Testis (tissue), 2 donors: ENCODE measurements at regions not wholly inside any gene's neighbourhood (a gene's known extent, or its start where the extent isn't known, plus 50 kb on each side); places are given as distances from the start of the nearest gene placed in this dataset.
"Not testable (repeated sequence)": the region's sequence is repeated elsewhere in the genome, so short reads cannot be mapped to it uniquely, and the experiment has no call there.

Experiments used
- DNase-seq: peaks from one replicate; pipeline ENCODE4 v3.0.0-alpha.2; 2019
- H3K27ac ChIP-seq, 2 donors: fragments of 200-600 bp; sonication (generic); one replicate each; pipeline ENCODE4 v1.5.1; 2019
- H3K27me3 ChIP-seq: fragments of 200-600 bp; sonication (generic); one replicate; pipeline ENCODE4 v1.5.1; 2019
- H3K36me3 ChIP-seq: fragments of 200-600 bp; sonication (generic); one replicate; pipeline ENCODE4 v1.5.1; 2017; ENCODE audit warnings: low read depth; ENCODE audit errors: missing control alignments
- H3K4me1 ChIP-seq: fragments of 200-600 bp; sonication (generic); one replicate; pipeline ENCODE4 v1.5.1; 2019
- H3K4me3 ChIP-seq, 2 donors: fragments of 200-600 bp; sonication (generic); one replicate each; pipeline ENCODE4 v1.5.1; 2017 to 2019
- H3K9me3 ChIP-seq: fragments of 200-600 bp; sonication (generic); one replicate; pipeline ENCODE4 v1.5.1; 2017
- CTCF ChIP-seq, 3 experiments: fragments of 450-650 bp in 2 of 3; fragments of 200-600 bp in 1 of 3; sonication (generic) in 1 of 3; IDR thresholded peaks; one replicate each; pipeline ENCODE4 v1.5.1; 2016 to 2019; ENCODE audit warnings: antibody characterized with exemption in 3 of 3, mild to moderate bottlenecking in 2 of 3, moderate library complexity in 1 of 3
- POLR2A ChIP-seq: fragments of 450-650 bp; IDR thresholded peaks from one replicate; pipeline ENCODE4 v1.6.1; 2017; ENCODE audit warnings: antibody characterized with exemption, mild to moderate bottlenecking, moderate library complexity
- WGBS, 2 donors: methylation state at CpG; one replicate each; pipeline ENCODE4 v1.1.5; 2018; 5-methylcytosine and 5-hydroxymethylcytosine counted together
- intact Hi-C: fragments of 100-400 bp; cut with DNase I; formaldehyde crosslinking; loops from one replicate; pipeline ENCODE4 v1.15.1; 2023; ENCODE audit warnings: low total_unique reads

GRCh38 chr7:115319541-115319940 lies 397.6 kb downstream of the MDFIC start:
- Histone ChIP-seq H3K4me3 (no peak overlapping the region), H3K36me3 (no peaks in the 10 kb centered on the region), H3K9me3 (no peaks in the 10 kb centered on the region), H3K27me3 (no peaks in the 10 kb centered on the region), H3K4me1 (no peaks in the 10 kb centered on the region), H3K27ac (no peak overlapping the region)
- WGBS, 2 donors, result 62 to 86% methylated on average over 2 of the region's 2 CpGs
- TF ChIP-seq POLR2A (no peak), CTCF (IDR thresholded peaks at IDR 0.05) (no peak)
- DNase-seq, result no peak
- intact Hi-C loops, result no loop called here

- WGBS, 2 donors, result 82 to 95% methylated on average over 2 of the region's 2 CpGs
- H3K27ac ChIP-seq, intact Hi-C loops: not testable (repeated sequence)
These were observed 388.4 kb downstream of the MDFIC start for GRCh38 chr7:115310316-115310715.

GRCh38 chr7:115306586-115306985 lies 384.7 kb downstream of the MDFIC start:
- H3K27me3 ChIP-seq, result no peaks in the 10 kb centered on the region
- no peak overlapping the region for H3K27ac ChIP-seq
- no peaks in the 10 kb centered on the region for H3K36me3 ChIP-seq
- H3K9me3 ChIP-seq, result no peaks in the 10 kb centered on the region
- intact Hi-C loops, result no loop called here
- no peak overlapping the region for H3K4me3 ChIP-seq
- WGBS, 2 donors, result 54 to 56% methylated on average over 2 of the region's 2 CpGs
- DNase-seq, result no peak
- no peaks in the 10 kb centered on the region for H3K4me1 ChIP-seq
- TF ChIP-seq CTCF (IDR thresholded peaks at IDR 0.05) (no peak), POLR2A (no peak)

More at GRCh38 chr7:115310316-115310715, 388.4 kb downstream of the MDFIC start:
- not testable (repeated sequence) for H3K36me3 ChIP-seq, DNase-seq, H3K4me3 ChIP-seq, H3K4me1 ChIP-seq, H3K27me3 ChIP-seq, H3K9me3 ChIP-seq

- 42 to 43% methylated on average over 1 of the region's 1 CpG for WGBS, 2 donors
- no peak for TF ChIP-seq CTCF (IDR thresholded peaks at IDR 0.05)
- TF ChIP-seq POLR2A, result no peak
- no peak for DNase-seq
- intact Hi-C loops, result no loop called here
- Histone ChIP-seq H3K4me1 (no peaks in the 10 kb centered on the region), H3K9me3 (no peaks in the 10 kb centered on the region), H3K27ac (no peak overlapping the region), H3K4me3 (no peak overlapping the region), H3K36me3 (no peaks in the 10 kb centered on the region), H3K27me3 (no peaks in the 10 kb centered on the region)
These were observed 378.5 kb downstream of the MDFIC start for GRCh38 chr7:115300231-115300870.

GRCh38 chr7:115299397-115300037 lies 377.6 kb downstream of the MDFIC start:
- H3K36me3 ChIP-seq, result no peaks in the 10 kb centered on the region
- TF ChIP-seq POLR2A, result no peak
- TF ChIP-seq CTCF (IDR thresholded peaks at IDR 0.05), result no peak
- H3K27me3 ChIP-seq, result no peaks in the 10 kb centered on the region
- intact Hi-C loops, result no loop called here
- 61 to 65% methylated on average over 6 of the region's 6 CpGs for WGBS, 2 donors
- no peaks in the 10 kb centered on the region for H3K9me3 ChIP-seq
- DNase-seq, result no peak
- no peak overlapping the region for H3K4me3 ChIP-seq
- no peaks in the 10 kb centered on the region for H3K4me1 ChIP-seq
- no peak overlapping the region for H3K27ac ChIP-seq
